SJCRH30 (cell line): ENCODE measurements at regions not wholly inside any gene's neighbourhood (a gene's known extent, or its start where the extent isn't known, plus 50 kb on each side); places are given as distances from the start of the nearest gene placed in this dataset.
"Not testable (repeated sequence)": the region's sequence is repeated elsewhere in the genome, so short reads cannot be mapped to it uniquely, and the experiment has no call there.

Source experiments
- DNase-seq, 2 experiments: peaks; one replicate each; pipeline ENCODE4 v3.0.0-alpha.2; 2015 to 2020
- H3K27ac ChIP-seq: fragments of 250-450 bp; sonication (Bioruptor Pico); 2 replicates; pipeline ENCODE4 v1.5.1; 2020; ENCODE audit warnings: mild to moderate bottlenecking, moderate library complexity
- H3K27me3 ChIP-seq: fragments of 250-450 bp; sonication (Bioruptor Pico); 2 replicates; pipeline ENCODE4 v1.5.1; 2020; ENCODE audit warnings: mild to moderate bottlenecking, moderate library complexity
- H3K36me3 ChIP-seq: fragments of 250-450 bp; sonication (Bioruptor Pico); 2 replicates; pipeline ENCODE4 v1.5.1; 2020; ENCODE audit warnings: mild to moderate bottlenecking, moderate library complexity
- H3K4me1 ChIP-seq: fragments of 250-450 bp; sonication (Bioruptor Pico); 2 replicates; pipeline ENCODE4 v1.5.1; 2020; ENCODE audit warnings: mild to moderate bottlenecking, moderate library complexity
- H3K4me3 ChIP-seq: fragments of 250-450 bp; sonication (Bioruptor Pico); 2 replicates; pipeline ENCODE4 v1.5.1; 2020; ENCODE audit warnings: mild to moderate bottlenecking, moderate library complexity
- H3K9me3 ChIP-seq: fragments of 250-450 bp; sonication (Bioruptor Pico); replicated peaks from 2 replicates; pipeline ENCODE4 v1.5.1; 2020; ENCODE audit warnings: mild to moderate bottlenecking, moderate library complexity

DNA sequence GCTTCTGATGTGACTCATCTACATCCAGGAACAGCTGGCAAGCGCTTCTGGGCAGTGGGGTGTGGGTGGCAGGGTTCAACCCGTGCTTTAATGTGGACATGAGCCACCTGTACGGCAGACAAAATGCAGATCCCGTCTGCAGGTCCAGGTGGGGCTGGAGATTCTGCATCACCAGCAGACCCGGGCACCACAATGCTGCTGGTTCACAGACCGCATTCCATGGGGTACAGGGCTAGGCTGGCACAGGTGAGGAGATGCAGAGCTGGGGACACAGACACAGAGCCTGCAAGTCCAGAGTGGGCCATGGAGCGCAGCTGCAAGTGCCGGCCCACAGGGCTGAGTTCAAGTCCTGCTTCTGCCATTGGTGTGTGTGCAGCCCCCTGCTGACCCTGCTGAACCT, 203.7 kb downstream of the BANP start:
- H3K4me3 ChIP-seq, H3K27me3 ChIP-seq, H3K27ac ChIP-seq, H3K36me3 ChIP-seq, DNase-seq, H3K9me3 ChIP-seq, H3K4me1 ChIP-seq: not testable (repeated sequence)

GRCh38 chr16:88155681-88156080, 204.4 kb downstream of the BANP start:
- H3K36me3 ChIP-seq, H3K27me3 ChIP-seq, DNase-seq, H3K27ac ChIP-seq, H3K4me1 ChIP-seq, H3K4me3 ChIP-seq, H3K9me3 ChIP-seq: not testable (repeated sequence)

GRCh38 chr16:88156640-88157283, 205.5 kb downstream of the BANP start:
- not testable (repeated sequence) for DNase-seq, H3K4me3 ChIP-seq, H3K27me3 ChIP-seq, H3K9me3 ChIP-seq, H3K36me3 ChIP-seq, H3K4me1 ChIP-seq, H3K27ac ChIP-seq

- H3K27me3 ChIP-seq, H3K4me1 ChIP-seq, H3K4me3 ChIP-seq, DNase-seq, H3K27ac ChIP-seq, H3K36me3 ChIP-seq, H3K9me3 ChIP-seq: not testable (repeated sequence)
These were observed 206.5 kb downstream of the BANP start for GRCh38 chr16:88157686-88158085.

DNA sequence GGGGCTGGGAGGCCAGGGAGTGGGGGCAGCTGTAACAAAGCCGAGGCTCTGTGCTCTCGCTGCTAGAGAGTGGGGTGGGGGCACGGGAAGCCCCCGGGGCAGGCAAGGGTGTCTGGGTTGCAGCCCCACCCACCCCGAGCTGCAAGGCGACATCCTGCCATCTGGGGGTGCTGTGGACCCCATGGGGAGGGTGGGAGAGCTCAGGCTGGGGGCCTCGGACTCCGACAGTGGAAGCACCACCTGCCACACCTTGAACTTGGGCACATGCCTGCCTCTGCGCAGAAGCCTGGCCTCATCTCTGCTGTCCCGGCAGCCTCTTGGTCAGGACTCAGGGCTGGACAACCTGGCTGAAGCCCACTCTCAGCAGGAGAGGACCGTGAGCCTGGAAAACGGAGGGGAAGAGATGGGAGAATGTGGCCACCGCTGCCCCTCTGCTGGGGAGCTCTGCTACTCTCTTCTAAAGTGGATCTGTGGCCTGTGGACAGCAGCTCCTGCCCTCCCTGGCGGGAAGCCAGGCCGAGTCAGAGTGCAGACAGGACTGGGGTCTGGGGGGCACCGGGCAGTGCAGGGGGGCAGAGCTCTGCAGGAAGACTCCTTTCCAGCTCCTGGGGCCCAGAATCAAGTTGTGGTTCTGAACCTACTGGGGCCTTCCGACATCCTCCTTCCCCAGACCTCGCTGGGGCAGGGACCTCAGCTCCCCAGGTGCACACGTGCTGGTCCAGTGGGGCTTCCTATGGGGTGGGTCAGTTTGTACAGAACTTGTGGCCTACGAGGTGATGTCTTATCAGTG, 207.2 kb downstream of the BANP start:
- not testable (repeated sequence) for H3K27ac ChIP-seq, H3K4me3 ChIP-seq, H3K9me3 ChIP-seq, H3K27me3 ChIP-seq, DNase-seq, H3K36me3 ChIP-seq, H3K4me1 ChIP-seq

DNA sequence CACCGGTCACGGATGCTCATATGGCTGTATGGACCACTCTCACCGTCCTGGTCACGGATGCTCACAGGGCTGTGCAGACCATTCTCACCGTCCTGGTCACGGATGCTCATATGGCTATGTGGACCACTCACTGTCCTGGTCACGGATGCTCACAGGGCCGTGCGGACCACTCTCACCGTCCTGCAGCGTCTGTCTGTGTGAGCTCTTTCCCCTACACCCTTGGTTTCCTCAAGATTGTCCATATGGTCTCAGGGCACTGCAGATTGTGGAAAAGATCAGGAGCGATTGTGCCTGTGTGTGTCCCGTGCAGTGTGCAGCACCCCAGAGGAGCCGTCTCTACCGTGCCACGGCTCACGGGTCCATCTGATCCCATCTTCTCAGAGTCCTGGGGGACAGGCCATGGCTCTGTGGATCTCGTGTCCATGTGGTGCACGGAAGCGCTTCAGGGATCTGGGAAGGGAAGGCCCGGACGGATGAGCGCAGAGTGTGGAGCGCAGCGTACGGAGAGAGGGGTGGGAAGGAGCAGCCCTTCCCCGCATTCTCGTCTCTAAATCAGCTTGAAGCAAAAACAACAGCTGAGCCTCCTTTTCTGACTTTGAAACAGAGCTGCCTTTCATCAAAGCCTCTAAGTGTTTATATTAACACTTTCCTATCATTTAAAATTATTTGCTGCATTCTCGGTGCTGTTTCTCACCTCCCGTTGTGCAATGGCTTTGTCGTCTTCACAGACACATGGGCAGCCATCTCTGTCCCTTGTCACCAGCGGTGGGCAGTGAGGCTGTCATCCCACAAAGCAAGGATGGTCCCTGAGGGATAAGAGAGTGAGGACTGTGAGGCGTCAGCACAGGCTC, 208.0 kb downstream of the BANP start:
- not testable (repeated sequence) for H3K4me3 ChIP-seq, H3K9me3 ChIP-seq, H3K27ac ChIP-seq, H3K4me1 ChIP-seq, H3K36me3 ChIP-seq, DNase-seq, H3K27me3 ChIP-seq

GRCh38 chr16:88159897-88160335, 208.7 kb downstream of the BANP start:
- DNase-seq, H3K27me3 ChIP-seq, H3K27ac ChIP-seq, H3K36me3 ChIP-seq, H3K4me1 ChIP-seq, H3K4me3 ChIP-seq, H3K9me3 ChIP-seq: not testable (repeated sequence)

- DNase-seq, H3K27ac ChIP-seq, H3K4me1 ChIP-seq: not testable (repeated sequence)
These were observed 210.0 kb downstream of the BANP start for GRCh38 chr16:88161191-88161590.

DNA sequence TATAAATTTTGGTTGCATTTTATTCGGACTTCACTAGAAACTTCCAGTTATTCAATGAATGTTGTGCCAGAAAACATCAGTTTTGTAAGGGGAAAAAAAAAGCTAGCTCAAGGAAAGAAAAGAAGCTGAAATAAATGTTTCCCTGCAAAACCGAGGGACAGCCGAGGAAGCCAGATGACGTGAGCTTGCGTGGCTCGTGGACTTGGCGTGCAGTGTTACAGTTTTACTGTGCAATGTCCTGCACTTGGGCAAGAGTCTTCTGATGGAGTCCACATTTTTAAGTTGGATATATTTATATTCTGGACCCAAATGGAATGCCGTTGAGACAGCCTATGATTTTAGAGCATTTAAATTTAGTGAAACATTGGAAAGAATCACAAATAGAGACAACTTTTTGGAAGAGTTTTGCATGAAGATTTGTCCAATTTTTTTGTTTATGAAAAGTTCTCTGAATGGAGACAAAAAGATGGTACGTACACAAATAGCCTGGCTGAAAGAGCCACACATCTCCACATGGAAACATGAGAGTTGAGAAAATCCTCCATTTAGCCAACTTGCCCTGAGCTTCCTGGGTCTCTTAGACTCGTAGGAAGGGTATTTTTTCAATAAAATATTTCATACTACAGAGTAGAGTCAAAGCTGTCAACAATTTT, 210.5 kb downstream of the BANP start:
- not testable (repeated sequence) for H3K27me3 ChIP-seq, H3K9me3 ChIP-seq, DNase-seq, H3K27ac ChIP-seq, H3K4me1 ChIP-seq, H3K36me3 ChIP-seq, H3K4me3 ChIP-seq

More at GRCh38 chr16:88161191-88161590, 210.0 kb downstream of the BANP start:
- not testable (repeated sequence) for H3K9me3 ChIP-seq, H3K4me3 ChIP-seq, H3K27me3 ChIP-seq, H3K36me3 ChIP-seq

GRCh38 chr16:88162778-88163177, 211.5 kb downstream of the BANP start:
- not testable (repeated sequence) for H3K27ac ChIP-seq, H3K4me1 ChIP-seq, DNase-seq, H3K4me3 ChIP-seq, H3K9me3 ChIP-seq, H3K27me3 ChIP-seq, H3K36me3 ChIP-seq

GRCh38 chr16:88164196-88165039, 213.2 kb downstream of the BANP start:
- not testable (repeated sequence) for DNase-seq, H3K36me3 ChIP-seq, H3K9me3 ChIP-seq, H3K27me3 ChIP-seq, H3K27ac ChIP-seq, H3K4me3 ChIP-seq, H3K4me1 ChIP-seq

DNA sequence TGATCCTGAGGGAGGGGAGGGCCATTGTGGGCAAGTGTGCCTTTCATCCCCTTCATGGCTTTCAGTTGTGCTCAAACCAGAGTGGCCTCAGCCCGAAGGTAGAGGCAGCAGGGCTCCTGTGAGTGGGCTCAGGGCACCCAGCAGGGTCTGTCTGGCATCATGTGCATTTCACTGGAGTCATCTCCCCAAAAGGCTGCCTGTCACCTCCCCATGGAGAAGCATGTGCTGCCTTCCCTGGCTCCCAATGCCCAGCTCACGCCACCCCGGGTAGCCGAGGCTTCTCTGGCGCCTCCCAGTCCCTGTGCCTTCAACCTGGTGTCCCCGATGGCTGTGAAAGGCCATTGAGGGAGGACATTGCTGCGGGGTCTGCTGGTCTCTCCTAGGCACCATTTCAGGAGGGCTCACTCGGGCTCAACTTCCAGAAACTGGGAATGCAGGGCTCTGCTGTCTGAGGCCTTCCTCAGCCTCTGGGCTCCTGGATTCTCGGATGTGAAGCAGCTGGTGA, 213.9 kb downstream of the BANP start:
- H3K9me3 ChIP-seq, H3K4me1 ChIP-seq, H3K36me3 ChIP-seq, H3K27ac ChIP-seq, H3K4me3 ChIP-seq, H3K27me3 ChIP-seq, DNase-seq: not testable (repeated sequence)

GRCh38 chr16:88165683-88166082, 214.4 kb downstream of the BANP start:
- not testable (repeated sequence) for H3K27ac ChIP-seq, H3K9me3 ChIP-seq, H3K27me3 ChIP-seq, H3K4me1 ChIP-seq, H3K36me3 ChIP-seq, DNase-seq, H3K4me3 ChIP-seq

DNA sequence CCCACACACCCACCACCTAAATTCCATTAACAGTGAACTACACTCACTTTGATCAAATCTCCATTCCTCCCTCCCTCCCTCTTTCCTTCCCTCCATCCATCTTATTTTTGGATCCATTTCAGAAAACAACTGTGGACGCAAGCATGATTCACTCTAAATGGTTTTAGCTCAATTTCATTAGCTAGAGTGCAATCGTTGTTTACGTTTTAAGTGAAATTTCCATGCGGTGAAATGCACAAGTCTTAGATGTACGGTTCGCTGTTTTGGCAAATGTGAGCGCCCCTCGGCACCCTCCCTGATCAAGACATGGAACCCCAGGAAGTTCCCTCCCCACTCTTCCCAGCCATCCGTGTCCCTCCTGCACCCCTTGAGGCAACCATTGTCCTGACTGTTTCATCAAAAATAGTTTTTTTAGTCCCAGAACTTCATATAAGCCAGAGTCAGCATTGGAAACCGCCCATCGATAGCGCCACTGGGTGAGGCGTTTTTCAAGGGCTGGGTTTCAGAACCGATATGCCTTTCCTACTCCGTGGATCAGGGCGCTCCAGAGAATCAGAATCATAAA, 215.1 kb downstream of the BANP start:
- not testable (repeated sequence) for H3K36me3 ChIP-seq, H3K4me1 ChIP-seq, H3K9me3 ChIP-seq, H3K27me3 ChIP-seq, H3K27ac ChIP-seq, H3K4me3 ChIP-seq, DNase-seq
